ENCODE measurements at regions not wholly inside any gene's neighbourhood (a gene's known extent, or its start where the extent isn't known, plus 50 kb on each side); places are given as distances from the start of the nearest gene placed in this dataset.

DNA sequence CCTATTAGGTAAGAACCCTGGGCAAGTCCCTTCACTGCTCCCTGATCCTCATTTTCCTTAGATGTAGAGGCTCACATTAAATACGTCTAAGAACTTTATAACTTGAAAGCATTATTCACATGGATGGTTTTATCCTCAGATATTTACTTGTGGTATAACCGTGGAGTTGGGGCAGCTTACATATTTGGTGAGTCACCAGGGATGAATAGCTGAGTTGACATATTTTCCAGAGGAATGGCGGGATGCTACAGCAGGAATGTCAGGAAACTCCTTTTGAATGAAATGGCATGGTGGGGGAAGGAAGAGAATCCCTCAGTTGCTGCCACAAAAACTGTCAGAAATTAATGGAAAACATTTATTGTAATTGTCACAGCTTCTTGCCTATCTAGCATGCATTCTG, 165.3 kb upstream of the RPS6KA3 start:
- no peak for ATAC-seq

DNA sequence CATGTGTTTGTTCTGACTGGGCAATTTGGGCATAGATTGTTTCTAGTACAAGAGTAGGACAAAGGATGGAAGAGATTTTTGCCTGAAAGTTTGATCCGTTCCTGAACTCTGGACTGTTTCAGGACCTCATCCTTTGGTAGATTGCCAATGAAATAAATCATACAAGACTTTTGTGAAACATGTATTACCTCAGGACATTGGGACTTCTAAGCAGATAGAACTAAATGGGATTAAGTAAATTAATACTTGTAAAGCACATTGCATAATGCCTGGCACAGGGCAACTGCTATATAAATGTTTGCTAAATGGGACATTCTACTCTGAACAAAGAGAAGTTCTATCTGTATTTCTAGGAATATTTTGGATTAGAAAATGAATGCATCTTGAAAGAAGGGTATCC, 164.8 kb upstream of the RPS6KA3 start:
- Histone ChIP-seq H3K27me3 (no peaks in the 10 kb centered on the region), H3K9me3 (no peaks in the 10 kb centered on the region), H3K27ac (no peak overlapping the region), H3K36me3 (no peaks in the 10 kb centered on the region), H3K4me3 (no peak overlapping the region), H3K4me1 (peaks cover 0 to 6% (median 0%) of the 10 kb centered on the region in 3 donors)
- no peak for ATAC-seq
- WGBS, 2 donors (ENCODE audit: low coverage in 1 of 2), result 33 to 42% methylated on average over 1 of the region's 1 CpG
- TF ChIP-seq EP300 (IDR thresholded peaks at IDR 0.05) (no peak), POLR2A (IDR thresholded peaks at IDR 0.05) (no peak), POLR2AphosphoS5 (IDR thresholded peaks at IDR 0.05) (no peak)
- TF ChIP-seq, protein P1, sequence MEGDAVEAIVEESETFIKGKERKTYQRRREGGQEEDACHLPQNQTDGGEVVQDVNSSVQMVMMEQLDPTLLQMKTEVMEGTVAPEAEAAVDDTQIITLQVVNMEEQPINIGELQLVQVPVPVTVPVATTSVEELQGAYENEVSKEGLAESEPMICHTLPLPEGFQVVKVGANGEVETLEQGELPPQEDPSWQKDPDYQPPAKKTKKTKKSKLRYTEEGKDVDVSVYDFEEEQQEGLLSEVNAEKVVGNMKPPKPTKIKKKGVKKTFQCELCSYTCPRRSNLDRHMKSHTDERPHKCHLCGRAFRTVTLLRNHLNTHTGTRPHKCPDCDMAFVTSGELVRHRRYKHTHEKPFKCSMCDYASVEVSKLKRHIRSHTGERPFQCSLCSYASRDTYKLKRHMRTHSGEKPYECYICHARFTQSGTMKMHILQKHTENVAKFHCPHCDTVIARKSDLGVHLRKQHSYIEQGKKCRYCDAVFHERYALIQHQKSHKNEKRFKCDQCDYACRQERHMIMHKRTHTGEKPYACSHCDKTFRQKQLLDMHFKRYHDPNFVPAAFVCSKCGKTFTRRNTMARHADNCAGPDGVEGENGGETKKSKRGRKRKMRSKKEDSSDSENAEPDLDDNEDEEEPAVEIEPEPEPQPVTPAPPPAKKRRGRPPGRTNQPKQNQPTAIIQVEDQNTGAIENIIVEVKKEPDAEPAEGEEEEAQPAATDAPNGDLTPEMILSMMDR (IDR thresholded peaks at IDR 0.05), result no peak

More for the DNA sequence above, 165.3 kb upstream of the RPS6KA3 start:
- TF ChIP-seq, protein P1 (IDR thresholded peaks at IDR 0.05), result no peak
- Histone ChIP-seq H3K4me3 (no peak overlapping the region), H3K9me3 (no peaks in the 10 kb centered on the region), H3K27ac (no peak overlapping the region), H3K27me3 (no peaks in the 10 kb centered on the region), H3K36me3 (no peaks in the 10 kb centered on the region), H3K4me1 (peaks cover 0 to 6% (median 0%) of the 10 kb centered on the region in 3 donors)
- WGBS, 2 donors (ENCODE audit: low coverage in 1 of 2), result 0 to 57% methylated on average over 1 to 3 of the region's 3 CpGs

DNA sequence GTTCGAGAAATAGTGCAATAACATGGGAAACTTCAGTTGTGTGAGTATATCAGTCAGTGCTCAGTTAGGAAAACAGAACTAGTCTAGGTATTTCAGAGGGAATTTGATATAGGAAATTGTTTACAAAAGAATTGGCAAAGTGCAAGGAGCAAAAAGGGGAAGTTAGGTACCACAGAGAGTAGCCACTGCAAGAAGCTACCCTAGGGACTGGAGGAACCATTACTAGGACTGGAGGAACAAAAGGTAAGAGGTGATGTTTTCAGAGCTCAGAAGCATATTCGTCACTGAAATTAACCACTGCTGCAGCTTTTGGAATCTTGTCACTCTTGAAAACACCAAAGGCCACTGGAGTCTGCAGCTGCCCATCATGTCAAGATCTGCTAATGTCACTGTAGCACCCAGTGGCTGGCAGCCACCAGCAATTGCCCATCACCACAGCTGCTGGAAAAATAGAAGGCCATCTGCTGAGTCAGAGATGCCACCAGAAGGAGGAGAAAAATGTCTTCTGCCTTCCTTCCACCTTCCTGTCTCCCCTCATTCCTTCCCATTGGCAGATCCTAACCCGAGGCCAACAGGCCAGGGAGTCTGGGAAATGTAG, 160.6 kb upstream of the RPS6KA3 start:
- WGBS, 2 donors (ENCODE audit: low coverage in 1 of 2), result 49% methylated on average over 2 of the region's 3 CpGs; no CpG with 5 or more reads in 1 of the 2 donors
- no peaks in the 10 kb centered on the region for H3K36me3 ChIP-seq
- no peaks in the 10 kb centered on the region for H3K27me3 ChIP-seq
- TF ChIP-seq, protein P1 (IDR thresholded peaks at IDR 0.05), result no peak
- TF ChIP-seq POLR2A (IDR thresholded peaks at IDR 0.05), result no peak
- no peak for TF ChIP-seq POLR2AphosphoS5 (IDR thresholded peaks at IDR 0.05)
- TF ChIP-seq EP300 (IDR thresholded peaks at IDR 0.05), result no peak
- no peaks in the 10 kb centered on the region for H3K9me3 ChIP-seq
- peaks cover 0 to 6% (median 0%) of the 10 kb centered on the region in 3 donors for H3K4me1 ChIP-seq
- no peak overlapping the region for H3K27ac ChIP-seq
- ATAC-seq, result no peak
- H3K4me3 ChIP-seq, result no peak overlapping the region

DNA sequence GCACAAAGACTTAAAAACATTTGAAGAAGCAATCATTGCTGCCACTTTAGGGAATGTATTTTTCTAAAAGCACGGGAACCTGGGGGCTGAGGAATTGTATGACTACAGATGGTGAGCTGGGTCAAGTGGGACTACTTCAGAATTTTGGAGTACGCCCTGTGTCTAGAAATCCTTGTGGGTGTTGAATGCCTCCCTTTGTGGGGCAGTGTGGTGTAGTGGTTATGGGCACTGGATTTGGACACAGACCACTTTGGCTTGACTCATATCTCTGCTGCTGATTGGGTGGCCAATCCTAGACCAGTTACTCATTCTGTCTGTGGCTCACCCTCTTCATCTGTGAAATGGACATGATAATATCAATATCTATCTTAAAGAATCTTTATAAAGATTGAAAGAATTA, 155.0 kb upstream of the RPS6KA3 start:
- ATAC-seq, result no peak
- TF ChIP-seq POLR2AphosphoS5 (IDR thresholded peaks at IDR 0.05), result no peak
- TF ChIP-seq POLR2A (IDR thresholded peaks at IDR 0.05), result no peak
- TF ChIP-seq EP300 (IDR thresholded peaks at IDR 0.05), result no peak
- TF ChIP-seq, protein P1 (IDR thresholded peaks at IDR 0.05), result no peak
- WGBS, 2 donors (ENCODE audit: low coverage in 1 of 2), result 17 to 85% methylated on average over 1 to 2 of the region's 2 CpGs

DNA sequence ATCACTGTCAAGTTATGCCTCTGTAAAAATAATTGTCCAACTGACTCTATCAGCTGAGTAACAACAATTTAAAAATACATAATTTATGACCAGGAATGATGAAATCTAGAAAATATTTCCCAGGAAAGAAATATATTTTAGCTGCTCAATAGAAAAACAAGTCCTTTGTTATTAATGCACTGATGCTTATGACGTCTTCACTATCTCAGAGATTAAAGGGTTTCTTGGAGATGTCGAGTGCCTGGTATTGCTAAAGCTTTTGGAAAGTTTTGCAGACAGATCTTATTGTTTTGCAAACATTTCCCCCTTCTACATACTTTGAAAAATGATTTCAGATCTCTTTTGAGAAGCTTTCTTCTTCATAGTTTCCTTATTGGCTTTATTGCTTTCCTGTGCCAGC, 154.6 kb upstream of the RPS6KA3 start:
- Histone ChIP-seq H3K4me1 (no peaks in the 10 kb centered on the region), H3K27me3 (no peaks in the 10 kb centered on the region), H3K27ac (no peak overlapping the region), H3K9me3 (no peaks in the 10 kb centered on the region), H3K4me3 (no peak overlapping the region), H3K36me3 (no peaks in the 10 kb centered on the region)
- no peak for ATAC-seq
- TF ChIP-seq POLR2AphosphoS5 (IDR thresholded peaks at IDR 0.05) (no peak), POLR2A (IDR thresholded peaks at IDR 0.05) (no peak), EP300 (IDR thresholded peaks at IDR 0.05) (no peak)
- TF ChIP-seq, protein P1 (IDR thresholded peaks at IDR 0.05), result no peak
- 20 to 29% methylated on average over 1 to 2 of the region's 2 CpGs for WGBS, 2 donors (ENCODE audit: low coverage in 1 of 2)

More for the DNA sequence above, 155.0 kb upstream of the RPS6KA3 start:
- no peak overlapping the region for H3K27ac ChIP-seq
- H3K27me3 ChIP-seq, result no peaks in the 10 kb centered on the region
- H3K4me1 ChIP-seq, result no peaks in the 10 kb centered on the region
- no peak overlapping the region for H3K4me3 ChIP-seq
- H3K9me3 ChIP-seq, result no peaks in the 10 kb centered on the region
- no peaks in the 10 kb centered on the region for H3K36me3 ChIP-seq

All from gastroesophageal sphincter (tissue), 4 donors.